CD4-positive, alpha-beta T cell treated with Interleukin-17A for 4 hours (primary cell): ENCODE measurements at regions not wholly inside any gene's neighbourhood (a gene's known extent, or its start where the extent isn't known, plus 50 kb on each side); places are given as distances from the start of the nearest gene placed in this dataset.

Experiments used
- DNase-seq: peaks from one replicate; pipeline ENCODE4 v3.0.0-alpha.2; 2020; ENCODE audit warnings: mixed read lengths

DNA sequence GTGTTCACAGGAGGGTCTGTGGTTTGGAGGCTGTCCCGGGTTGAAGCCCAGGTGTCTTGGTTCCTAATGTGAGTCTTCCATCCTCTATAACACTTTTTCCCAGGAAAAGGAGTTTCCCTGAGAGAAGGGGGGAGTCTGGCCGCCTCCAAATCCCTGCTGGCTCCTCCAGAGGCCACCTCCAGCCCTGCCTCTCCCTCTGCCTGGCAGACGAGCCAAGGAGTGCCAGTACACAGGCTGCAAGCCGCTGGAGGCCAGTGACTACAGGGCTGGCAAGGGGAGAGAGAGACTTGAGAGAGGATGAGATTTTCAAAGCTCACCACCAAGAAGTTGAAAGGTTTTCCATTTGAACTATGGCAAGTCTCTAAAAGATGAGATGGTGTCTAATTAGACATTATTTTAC is 154.2 kb upstream of the ID2 start:
- no peak for DNase-seq

- DNase-seq, result no peak
These were observed 153.0 kb upstream of the ID2 start for GRCh38 chr2:8528863-8529262.

GRCh38 chr2:8529706-8530277 is 152.1 kb upstream of the ID2 start:
- no peak for DNase-seq

DNA sequence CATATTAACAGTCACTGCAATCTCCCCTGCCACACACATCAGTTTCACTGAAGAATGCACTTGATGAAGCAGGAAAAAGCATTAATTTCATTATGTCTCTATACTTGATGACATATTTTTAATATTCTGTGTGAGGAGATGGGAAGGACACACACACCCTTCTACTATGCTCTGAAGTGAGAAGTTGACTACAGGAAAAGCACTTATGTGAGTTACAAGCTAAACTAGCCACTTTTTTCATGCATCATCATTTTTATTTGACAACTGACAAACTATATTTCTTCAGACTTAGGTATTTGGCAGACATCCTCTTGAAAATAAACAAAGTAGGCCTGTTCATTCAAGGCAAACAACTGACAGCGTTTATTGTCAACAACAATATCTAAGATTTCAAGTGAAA is 150.4 kb upstream of the ID2 start:
- no peak for DNase-seq

DNA sequence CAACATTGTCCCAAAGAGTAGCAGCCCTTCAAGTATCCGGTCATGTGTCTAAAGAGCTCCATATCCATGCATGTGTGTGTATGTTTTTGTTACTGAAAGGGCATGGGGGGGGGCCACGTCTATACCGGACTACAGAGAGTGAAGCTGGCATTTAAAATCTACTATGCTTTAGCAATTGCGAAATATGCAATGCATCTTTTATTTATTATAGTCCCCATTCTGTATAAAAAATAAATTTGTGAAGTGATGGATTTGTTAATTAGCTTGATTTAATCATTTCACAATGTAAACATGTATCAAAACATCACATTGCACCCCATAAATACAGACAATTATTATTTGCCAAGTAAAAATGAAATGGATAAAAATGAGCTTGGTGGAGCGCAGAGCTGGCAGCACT is 149.4 kb upstream of the ID2 start:
- DNase-seq, result no peak

DNA sequence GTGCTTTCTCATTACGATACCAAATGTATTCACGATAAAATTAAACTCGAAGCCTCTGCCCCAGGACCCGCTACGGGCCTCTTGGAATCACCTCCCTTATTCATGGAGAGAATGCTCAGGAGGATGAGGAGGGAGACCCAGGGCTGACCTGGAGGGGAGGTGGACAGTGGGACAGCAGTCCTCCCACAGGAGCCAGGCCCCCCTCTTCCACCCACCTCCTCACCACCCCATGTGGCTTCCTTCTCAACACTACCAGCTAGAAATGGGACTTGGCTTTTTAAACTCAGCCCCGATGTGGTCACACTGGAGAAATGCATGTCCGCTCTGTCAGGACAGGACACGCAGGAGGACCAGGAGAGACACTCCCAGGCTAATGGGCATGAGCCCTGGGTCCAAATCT is 147.9 kb upstream of the ID2 start:
- no peak for DNase-seq

DNA sequence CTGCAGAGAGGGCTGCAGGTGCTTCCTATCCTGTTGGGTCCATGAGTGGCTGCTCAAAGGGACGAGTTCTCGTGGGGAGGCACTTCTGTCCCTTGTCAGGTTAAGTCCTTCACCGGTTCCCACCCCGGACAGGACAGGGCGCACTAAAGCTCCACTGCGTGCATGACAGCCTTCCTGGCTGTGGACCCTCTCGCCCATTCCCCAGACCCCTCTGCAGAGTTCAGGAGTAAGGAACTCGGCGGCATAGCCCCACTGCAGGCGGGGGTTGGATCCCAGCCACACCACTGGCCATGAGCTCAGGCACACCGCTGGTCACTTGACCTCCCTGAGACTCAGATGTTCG is 147.5 kb upstream of the ID2 start:
- DNase-seq, result no peak

DNA sequence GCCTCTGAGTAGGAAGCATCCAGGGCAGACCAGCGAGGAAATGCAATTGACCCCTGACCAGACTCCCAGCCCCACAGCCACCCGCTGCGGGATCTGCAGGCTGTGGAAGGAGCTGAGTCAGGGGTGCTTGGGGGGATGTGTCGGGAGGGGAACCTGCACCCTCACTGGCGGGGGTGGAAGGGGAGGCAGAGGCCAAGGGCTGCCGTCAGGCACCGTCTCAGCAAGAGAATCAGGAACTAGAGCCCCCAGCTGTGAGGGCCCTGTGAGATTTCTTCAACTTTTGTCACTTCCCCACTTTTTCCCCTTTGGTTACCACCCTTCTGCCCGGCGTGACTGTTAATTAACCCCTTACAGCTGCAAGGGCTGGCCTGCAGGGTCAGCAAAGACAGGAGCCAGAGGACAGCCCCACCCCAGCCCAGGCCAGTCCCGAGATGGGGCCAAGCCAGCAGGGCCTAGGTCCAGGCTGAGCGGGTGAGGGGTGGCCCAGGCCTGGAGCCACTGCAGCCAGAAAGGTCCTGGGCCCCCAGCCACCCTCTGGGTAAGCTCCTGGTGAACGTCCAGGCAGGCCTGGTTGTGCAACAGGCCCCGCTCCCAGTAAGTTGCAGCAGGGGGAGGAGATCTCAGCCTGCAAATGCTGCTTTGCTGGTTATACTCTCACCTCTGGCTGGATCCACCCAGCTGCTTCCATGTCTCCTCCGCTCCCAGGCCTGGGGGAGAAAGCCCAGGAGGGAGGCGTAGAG is 147.0 kb upstream of the ID2 start:
- DNase-seq, result no peak

DNA sequence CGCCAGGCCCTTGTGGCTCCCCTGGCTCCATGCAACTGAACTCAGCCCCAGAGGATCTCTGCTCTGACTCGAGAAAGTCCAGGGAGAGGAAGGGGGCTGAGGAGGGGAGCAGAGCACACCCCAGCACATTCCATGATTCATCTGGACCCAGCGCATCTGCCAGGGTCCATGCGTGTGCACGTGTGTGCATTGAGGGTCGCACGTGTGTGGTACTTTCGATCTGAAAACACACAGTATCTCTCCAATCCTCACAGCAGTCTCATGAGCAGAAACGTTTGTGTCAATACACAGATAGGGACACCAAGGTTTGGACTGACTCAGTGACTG is 146.4 kb upstream of the ID2 start:
- DNase-seq, result no peak

GRCh38 chr2:8535821-8536685 is 145.8 kb upstream of the ID2 start:
- DNase-seq, result no peak

- no peak for DNase-seq
These were observed 144.9 kb upstream of the ID2 start for GRCh38 chr2:8536686-8537561.

DNA sequence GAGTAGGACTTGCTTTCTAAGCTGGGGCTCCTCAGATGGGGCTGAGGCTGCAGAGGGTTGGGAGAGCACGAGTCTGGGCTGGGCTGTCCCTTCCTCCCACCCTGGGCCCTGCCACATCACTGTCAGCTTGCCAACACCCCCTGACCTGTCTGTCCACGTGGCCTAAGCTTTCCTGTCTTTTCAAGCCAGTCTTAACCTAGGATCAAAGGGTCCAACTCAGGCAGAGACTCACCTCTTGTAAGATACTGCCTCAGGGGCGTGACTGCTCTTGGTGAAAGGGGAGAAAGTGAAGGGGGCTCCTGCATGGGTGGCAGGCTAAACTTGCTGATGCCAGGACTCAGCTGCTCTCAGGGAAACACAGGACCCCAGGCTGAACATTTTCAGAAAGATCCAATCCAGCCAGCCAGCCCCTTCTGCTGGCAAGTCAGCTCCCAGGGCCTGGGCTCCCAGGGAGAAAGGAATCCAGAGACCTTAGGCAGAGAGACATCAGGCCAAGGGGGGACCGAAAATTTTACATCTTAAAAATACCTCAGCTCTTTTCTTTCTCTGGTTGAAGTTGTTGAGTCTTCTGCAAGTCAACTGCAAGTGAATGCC is 144.2 kb upstream of the ID2 start:
- DNase-seq, result no peak

DNA sequence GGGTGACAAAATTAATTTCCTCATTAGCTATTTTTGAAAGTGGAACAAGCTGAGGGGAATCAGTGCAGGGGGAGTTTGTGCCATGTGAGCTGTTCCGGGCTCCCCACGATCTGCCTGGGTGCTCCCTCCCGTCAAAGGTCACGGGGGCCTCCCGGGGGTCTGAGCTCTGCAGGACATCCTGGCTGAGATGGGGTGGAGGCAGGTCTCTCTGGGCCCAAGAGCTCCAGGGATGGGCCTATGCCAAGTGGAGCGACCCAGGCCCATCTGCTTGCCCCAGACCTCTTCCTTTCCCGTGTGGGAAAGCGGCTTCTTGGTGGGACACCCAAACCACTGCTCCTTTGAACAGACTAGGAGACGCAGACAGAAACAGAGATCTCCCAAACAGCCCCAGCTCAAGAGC is 143.3 kb upstream of the ID2 start:
- DNase-seq, result no peak

DNA sequence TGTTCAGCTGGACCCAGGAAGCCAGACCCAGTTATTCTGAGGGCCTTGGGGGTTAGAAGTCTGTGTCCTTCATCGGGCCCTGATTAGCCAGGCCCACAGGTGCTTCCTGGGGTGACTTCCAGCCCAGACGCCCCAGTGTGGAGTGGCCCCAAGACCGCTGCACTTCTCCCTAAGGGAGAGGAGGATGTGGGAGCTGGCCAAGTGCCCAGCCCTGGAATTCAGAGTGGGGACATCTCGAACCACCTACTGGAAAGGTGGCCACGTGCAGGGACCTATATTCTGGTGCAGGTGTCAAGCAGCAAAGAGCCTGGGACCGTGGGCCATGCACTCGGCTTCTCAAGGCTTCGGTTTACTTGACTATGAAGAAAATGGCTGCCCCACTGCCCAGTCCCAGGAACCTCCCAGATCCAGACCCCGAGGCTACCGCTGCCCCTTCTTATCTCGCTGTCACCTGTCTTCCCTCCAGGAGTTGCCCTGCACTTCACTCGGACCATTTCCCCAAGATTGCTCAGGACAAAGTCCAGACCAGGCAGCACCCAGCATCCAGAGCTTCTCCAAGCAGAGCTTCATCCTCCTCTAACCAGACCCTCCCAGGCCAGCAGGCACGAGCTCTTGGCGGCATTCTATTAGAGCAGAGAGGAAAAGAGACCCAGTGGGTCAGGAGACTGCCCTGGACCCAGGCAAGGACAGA is 142.8 kb upstream of the ID2 start:
- DNase-seq, result no peak

- no peak for DNase-seq
These were observed 141.9 kb upstream of the ID2 start for GRCh38 chr2:8539743-8540551.

DNA sequence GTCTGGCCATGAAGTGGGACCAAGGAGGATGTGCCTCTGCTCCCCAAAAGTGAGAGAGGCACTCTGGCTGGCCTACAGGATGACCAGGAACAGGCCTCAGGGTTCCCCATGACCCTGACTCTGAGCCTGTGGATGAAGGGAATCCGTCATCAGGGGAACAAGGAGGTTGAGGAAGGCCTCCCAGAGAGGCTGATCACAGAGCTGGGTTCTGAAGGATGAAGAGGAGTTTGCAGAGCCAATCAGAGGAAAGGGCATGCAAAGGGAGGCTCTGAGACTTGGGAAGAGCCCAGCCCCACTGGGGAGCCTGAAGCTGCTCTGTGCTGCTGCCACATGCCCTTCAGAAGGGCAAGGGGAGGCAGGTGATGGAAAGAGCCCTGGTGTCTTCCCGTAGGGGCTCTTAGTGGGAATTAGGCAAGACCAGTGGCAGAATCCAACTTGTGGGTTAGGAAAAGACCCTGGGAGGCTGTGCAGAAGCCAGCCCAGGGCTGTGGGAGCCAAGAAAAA is 141.3 kb upstream of the ID2 start:
- DNase-seq, result no peak

DNA sequence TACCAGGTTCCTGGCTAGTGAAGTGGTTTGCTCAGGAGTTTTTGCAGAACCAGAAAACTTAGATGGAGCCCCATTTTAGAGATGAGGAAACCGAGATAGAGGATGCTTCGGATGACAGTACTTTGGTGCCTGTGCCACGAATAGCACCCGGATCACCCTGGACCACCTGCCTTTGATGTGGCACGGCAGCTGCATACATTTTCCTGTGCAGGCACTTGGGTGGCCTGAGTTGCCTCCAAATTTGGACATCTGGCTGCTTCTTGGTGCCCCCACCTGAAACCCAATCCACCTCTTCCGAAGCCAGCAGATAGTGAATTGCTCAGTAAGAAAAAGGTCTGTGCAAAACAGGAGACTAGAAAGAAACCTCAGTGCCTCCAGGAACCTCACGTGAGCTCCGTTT is 140.6 kb upstream of the ID2 start:
- no peak for DNase-seq

DNA sequence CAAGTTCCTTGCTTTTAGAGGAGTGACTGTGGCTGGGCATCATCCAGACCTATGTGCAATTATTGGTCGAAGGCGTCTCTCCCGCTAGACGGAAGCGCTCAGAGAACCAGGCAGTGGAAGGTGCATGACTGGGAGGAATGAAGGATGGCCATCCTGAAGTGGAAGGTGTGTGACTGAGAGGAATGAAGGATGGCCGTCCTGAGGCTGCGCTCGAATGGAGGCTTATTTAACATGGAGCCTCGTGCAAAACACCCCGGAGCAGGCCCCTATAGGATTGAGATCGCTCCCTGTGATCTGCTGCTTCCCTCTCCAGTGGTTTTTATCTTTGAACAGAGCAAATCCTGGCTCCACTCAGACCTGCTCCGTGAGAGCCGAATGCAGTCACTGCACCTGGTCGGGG is 140.2 kb upstream of the ID2 start:
- DNase-seq, result no peak

DNA sequence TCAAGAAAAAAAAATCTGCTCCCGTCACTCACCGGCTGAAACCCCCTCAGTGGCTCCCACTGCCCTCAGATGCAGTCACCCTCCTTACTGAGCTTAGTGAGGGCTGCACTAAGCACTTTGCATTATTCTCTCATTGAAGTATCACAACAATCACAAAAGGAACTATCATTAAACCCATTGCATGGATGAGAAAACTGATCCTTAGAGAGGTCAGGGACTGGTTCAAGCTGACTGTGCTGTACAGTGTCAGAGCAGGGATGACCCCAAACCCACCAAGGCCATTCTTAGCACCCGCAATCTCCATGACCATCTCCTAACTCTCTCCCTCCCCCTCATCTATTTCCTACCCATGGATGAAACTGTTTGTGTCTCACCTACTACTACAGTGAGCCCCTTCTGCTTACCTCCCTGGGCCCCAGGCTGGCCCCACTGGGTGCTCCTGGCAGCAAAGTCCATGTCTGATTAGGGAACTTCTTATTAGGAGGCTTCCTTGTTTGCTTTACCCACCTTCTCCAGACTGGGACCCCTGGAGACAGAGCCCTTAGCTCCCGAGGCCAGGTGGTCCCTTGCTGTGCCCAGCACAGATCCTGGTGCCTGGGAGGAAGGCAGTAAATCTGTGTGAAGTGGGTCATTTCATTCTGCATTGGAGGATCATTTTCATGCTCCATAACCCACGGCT is 139.3 kb upstream of the ID2 start:
- DNase-seq, result no peak

DNA sequence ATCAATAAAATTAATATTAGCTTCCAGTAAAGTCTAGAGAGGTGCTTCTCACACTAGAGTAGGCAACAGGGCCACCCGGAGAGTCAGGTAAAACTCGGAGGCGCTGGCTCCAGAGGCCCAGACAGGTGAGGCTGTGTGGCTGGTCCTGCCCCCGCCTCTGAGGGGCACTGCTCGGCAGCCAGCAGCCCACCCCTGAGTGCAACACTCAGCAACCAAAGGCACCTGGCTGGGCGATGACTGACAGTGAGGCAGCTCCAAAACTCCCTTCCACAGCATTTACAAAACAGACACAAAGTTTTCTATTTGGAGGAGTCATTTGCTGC is 138.8 kb upstream of the ID2 start:
- no peak for DNase-seq
